NCI-H774 (cell line): ENCODE measurements at regions not wholly inside any gene's neighbourhood (a gene's known extent, or its start where the extent isn't known, plus 50 kb on each side); places are given as distances from the start of the nearest gene placed in this dataset.

ENCODE experiments used
- DNase-seq: peaks from one replicate; lab custom pipeline; 2025; lab: John Stamatoyannopoulos, UW

DNA sequence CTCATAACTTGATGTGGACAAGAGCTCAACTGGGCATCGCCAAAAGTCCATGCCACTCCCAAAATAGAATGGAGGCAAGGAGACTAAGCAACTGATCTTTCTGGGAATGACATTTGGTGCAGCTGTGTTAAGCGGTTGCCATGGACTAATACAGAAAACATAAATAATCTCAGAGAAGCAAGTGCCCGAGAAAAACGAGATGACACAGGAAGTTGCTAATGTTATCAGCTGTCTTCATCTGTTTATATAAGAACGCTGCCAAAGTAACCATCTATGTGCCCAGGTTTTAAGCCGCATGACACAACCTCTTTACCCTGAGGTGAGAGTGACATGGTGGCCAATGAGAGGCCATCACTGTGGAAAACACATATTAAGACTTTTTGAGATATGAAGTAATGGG lies 54.9 kb upstream of the SACS start:
- peak; percentile 33 for DNase-seq

DNA sequence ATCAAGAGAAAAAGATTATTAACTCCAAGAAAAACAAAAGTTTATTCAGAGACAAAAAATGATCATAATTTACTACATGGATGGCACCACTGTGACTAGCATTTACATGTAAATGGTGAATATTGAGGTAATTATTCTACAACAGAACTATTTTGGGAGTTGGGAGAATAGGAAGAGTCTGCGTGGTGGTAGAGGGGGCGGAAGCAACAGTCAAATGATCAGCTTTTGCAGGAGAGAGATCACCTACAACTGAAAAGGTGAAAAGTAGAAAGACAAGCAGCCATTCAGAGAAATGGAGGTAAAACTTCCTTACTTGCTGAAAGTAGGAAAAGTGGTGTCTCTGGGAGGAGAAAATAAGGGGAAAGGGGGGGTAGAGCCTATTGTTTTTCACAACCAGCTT lies 62.8 kb upstream of the SACS start:
- DNase-seq: no peak

DNA sequence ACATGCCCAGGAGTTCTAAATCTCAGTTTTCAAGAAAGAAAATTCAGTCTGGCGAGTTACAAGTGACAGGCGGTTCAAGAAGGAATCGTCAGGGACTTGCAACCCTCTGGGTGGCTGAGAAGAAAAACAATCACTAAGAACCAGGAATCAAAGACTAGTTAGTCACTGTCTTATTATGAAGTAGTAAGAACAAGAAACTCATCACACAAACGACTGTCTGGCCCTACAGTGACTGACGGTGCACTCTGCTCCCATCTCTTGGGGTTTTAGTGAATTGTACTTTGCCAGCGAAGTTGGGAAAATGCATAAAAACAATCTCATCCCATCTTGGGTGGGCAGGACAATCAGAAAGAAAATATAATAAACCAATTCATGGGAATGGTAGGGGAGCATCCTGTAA lies 63.7 kb upstream of the SACS start:
- DNase-seq: no peak

DNA sequence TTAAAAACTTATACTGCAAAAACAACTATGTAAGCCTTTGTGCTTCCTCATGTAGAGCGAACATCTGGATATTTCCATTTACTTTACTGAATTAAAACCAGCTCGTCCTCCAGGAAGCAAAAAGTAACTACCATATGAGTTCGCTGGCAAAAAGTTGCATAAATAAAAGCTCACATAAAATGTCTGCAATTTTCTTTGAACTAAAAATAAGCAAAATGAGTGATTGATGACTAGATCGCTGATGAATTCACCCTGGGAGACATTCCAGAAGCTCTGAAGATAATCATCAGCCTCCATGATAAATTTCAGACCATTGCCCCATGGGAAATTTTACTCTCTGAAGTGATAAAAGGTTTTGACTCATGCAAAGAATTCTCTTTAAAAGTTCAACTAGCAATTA lies 67.3 kb upstream of the SACS start:
- no peak for DNase-seq

DNA sequence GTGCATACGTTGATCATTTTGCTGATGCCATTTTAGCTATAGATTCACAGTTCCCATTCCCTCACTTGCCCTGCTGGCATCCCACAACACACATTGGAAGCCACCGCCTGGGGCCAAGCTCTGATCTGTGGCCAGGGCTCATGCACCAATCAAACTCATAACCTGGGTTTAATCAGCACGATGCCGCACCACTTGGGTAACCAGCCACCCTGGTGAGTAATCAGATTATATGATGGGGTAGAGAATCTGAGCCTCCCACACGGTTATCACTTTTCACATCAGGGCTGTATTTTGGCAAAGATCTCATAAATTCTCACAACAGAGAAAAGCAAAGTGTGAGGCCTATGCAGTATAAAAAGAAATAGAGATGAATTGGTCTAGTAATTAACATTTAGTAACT lies 66.0 kb upstream of the TNFRSF19 start:
- DNase-seq: no peak

DNA sequence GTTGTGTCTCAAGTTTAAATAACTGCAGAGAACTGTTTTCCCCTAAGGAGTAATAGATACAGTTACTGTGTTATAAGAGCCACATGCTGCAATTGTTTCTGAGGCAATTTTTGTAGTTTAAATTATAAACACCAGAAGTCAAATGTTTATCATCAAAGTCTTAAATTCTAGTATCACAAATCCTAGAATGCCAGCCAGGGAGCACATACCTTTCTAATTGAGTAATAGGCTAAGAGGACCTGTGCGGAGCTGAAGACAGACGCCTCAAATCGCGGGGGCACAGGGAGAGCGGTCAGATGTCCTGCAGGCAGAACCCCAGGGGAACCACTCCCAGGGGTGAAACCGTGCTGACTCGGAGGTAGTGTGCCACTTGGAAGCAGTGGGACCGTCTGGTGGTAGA lies 65.2 kb upstream of the TNFRSF19 start:
- DNase-seq: no peak

DNA sequence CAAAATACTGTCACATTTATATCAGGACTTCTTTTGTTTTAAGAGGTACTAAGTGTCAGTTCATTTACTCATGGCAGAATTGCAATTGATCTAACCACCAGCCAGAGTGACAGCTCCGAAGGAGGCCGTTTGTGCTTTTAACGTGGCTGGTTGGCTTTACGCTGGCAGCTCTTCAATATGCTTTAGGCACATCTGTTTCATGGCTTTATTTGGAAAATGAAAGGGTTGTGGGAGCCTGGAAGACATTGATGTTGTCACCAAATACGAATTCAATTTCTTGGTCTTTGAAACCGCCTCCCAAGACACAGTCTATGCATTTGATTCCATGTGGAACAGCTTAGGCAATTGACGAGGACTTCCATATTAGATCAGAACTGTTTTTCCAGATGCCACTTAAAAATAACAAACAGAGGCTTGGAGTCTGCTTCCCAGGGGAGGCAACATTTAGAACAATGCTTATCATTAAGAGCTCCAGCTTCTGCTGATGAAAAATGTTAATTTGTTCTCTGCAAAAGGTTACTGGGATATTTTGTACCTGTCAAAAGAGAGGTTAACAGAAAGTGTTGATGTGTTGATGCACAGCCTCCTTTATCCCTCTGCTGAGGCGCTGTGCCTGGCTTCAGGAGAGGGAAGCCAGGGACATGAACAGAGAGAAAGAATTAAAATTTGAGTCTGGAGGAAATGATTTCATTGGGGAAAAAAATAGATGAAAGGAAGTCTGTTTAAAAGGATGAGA lies 64.0 kb upstream of the TNFRSF19 start:
- DNase-seq: no peak

DNA sequence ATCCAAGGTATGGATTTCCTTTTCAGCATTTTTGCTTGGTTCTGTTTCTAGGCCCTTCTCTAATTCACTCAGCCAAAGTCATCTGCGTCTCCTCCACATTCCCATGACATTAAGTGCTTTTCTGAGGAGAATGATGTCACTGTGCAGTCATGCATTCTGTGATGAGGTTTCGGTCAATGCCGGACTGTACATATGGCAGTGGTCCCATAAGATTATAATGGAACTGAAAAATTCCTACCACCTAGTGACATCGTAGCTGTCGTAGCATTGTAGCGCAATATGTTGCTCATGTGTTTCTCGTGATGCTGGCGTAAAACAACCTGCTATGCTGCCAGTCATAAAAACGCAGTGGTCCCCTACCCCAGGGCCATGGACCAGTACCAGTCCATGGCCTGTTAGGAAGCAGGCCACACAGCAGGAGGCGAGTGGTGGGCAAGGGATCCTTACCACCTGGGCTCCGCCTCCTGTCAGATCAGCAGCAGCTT lies 63.4 kb upstream of the TNFRSF19 start:
- no peak for DNase-seq

DNA sequence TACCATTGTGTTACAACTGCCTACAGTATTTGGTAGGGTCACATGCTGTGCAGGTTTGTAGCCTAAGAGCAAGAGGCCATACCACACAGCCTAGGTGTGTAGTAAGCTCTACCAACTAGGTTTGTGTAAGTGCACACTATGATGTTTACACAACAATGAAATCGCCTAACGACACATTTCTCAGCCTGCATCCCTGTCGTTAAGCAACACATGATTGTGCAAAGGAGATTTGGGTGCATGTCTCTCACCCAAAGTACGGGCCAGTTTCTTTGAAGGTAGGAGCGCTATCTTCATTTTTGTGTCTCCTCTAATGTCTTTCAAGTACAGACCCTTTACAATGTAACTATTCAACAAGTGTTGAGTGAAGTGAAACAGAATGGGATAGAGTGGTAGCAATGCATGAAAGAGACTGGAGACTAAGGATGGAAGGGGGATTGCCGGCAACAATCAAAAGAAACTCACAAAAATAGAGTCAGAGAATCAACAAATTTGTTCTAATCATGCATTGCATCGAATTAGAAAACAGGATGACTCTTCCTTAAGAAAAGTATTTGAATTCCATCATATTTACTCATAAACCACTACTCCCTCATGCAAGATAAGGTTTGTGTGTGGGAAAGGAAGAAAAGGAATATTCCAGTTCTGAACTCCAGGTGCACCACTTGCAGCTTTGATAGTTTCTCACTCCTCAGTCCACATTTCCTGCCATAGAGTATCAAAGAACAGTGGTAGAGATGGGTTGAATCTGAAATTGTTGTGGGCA lies 60.2 kb upstream of the TNFRSF19 start:
- no peak for DNase-seq

DNA sequence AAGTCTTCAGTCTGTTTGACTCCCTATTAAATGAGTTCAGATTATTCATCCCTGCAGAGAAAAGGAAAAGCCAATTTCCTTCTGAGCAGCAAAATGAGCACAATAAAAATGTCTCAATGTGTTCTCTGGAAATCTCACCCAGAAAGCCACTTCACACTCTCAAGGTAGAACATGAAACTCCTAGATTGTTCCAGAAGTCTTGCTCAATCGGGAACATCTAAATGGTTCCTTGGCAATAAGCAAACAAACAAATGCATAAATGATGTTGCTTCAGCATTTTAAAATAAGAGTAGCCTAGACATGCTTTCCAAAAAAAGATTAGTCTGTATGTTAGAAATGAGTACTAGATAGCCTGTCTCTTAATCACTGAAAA lies 59.7 kb upstream of the TNFRSF19 start:
- DNase-seq: no peak

DNA sequence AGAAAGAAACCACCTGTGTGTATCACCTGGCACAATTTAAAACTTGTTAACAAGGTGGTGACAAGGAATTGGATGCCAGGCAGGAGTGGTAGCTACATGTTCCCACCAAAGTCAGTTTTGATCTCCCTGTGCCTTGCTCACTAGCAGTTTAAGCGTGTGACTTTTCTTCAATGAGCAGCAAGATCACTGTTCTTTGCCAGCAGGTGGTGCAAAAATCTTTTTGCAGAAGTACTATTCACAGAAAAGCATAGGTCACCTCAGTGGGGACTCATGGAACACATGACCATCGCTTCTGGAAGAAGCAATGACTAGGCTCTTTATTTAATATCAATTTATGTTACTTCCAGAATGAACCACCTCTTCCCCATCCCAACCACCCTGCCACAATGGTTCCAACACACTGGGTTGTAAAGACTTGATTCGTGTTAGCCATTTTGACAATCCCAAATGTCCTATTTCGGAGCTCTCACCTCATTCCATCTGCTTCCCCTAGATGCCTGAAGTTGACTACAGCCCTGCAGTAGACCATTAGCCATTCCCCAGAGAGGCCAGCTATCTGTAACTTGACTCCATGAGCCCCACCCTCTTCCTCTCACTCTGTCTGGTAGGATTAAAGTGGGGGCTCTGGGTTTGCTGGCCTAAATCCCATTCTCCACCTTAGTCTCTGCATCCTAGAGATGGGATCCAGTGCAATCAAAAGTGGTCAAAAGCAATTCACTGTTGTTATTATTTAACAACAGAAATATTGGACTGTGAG lies 59.1 kb upstream of the TNFRSF19 start:
- no peak for DNase-seq

DNA sequence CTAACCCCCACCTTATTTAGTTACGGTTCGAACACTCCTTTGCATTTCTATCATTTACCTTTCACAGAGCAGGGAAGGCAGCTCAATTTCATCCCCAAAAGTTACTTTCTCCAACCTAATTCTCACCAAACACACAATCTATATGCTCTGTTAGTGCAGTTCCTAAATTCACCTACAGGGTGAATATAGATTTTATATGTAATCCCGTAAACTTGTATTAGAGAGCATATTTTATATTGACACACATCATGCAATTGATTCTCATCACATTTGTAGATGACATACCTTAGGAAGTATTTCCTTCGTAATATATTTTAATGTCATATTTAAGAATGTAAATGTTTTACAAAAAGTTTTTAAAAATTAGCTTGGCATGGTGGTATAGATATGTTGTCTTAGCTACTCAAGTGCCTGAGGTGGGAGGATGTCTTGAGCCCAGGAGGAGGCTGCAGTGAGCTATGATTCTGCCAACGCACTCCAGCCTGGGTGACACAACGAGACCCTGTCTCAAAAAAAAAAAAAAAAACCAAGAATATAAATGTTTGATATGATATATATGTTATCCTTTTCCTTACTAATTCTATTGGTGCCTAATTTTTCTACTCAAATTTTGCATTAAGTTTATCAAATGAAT lies 57.3 kb upstream of the TNFRSF19 start:
- no peak for DNase-seq

DNA sequence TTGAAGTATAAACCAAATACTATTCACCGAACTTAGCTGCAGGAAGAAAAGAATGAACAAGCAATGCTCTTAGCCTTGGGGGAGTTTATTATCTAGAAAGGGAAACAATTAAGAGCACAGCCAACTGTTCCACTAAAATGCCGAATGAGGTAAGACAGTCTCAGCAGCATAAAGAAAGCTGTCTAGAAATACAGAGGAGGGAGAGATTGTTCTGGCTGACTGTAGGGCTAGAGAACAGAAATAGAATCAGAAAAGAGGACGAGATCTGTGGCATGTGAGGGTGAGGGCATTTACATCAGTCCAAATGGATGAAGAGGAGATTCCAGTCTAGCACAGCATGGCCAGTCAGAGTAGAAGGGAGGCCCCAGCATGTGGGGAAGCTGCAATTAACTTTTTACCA lies 56.8 kb upstream of the TNFRSF19 start:
- no peak for DNase-seq

DNA sequence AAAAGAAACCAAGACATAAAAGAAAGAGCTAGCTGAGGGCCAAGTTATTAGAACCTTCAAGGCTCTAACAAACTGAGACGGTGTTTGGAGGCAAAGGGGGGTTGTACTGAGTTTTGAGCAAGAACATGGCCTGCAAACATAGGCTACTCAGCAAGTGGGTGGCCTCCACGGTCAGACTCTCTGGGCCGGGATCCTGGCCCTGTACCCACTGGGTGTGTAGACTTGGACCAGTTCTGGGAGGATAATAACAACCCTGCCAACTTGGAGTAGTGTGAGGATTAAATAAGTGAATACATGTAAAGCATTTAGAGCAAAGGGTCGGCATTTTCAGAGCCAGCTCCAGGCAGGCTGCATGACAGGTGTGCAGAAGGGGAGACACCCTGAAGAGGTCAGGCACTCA lies 56.1 kb upstream of the TNFRSF19 start:
- DNase-seq: no peak

DNA sequence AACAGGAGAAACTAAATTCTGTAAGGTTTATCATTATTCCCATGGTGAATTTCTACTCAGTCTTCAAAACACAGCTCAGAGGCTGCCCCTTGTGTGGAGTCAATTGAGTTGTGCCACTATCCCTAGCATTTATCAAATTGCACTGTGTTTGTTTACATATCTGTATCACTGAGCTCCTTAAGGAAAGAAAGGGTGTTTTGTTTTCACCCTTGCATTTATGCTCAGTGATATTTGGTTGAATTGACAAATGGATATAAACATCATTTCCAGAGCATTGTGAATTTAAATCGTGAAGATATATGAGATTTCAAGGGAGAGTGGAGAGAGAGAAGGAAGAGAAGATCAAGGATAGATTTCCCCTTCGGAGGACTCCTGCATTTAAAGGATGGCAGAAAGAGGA lies 55.1 kb upstream of the TNFRSF19 start:
- DNase-seq: no peak

DNA sequence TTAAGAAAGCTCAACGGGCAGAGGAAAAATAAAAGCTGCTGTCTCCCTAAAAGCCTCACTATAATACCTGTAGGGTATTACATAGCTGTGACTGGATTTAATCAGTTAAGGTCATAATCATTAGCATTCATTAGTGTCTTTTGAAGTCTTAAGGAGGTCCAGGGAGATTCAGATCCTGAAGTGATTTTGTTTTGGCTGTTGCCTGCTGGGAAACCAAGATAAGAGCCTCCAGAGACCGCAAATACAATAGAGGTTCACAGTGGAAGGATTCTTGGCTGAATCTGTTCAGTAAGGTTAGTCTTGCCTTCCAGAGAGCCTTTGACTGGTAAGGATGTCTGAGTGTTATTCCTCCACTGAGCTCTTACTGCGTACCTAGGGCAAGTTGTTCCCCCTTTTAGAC lies 54.0 kb upstream of the TNFRSF19 start:
- no peak for DNase-seq

DNA sequence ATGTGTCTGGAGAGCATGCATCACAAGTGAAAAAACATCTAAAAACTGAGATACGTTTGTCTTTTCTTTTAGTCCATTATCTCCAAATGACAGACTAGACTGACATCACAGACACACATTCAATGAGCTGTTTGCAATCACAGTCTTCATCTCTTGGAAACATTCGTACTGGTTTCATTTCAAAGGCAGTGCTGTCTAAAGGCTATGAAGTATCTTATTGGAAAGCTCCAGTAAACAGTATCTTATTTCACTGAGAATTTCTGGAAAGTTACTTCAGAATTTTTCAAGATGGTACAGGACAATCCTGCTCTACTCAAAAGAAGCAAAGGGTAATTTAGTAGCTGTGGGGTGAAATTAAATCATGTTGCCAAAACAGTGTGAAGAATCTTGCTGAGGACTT lies 53.5 kb upstream of the TNFRSF19 start:
- no peak for DNase-seq

DNA sequence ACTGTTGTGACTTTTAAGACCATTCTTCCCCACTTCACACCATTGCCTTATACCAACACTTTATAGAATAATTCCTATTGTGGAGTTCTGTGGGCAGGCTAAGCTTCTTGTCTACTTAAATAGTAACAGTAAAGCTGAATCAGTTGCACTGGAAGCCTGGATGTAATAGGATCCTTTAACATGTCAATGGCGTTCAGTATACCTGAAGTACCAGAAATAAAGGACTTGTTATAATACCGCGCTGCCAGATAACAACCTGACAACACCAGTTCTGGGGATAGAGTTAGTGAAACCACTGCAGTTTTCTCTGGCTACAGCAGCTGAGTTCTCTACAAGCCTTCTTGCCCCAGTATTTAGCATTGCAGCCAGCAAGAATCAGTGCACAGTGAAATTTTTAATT lies 52.0 kb upstream of the TNFRSF19 start:
- DNase-seq: no peak
